GM12872 (cell line): ENCODE measurements at regions not wholly inside any gene's neighbourhood (a gene's known extent, or its start where the extent isn't known, plus 50 kb on each side); places are given as distances from the start of the nearest gene placed in this dataset.

Experiments used
- CTCF ChIP-seq: IDR thresholded peaks from 3 replicates; pipeline ENCODE4 v1.5.1; 2011; ENCODE audit warnings: low read depth, mild to moderate bottlenecking, low read length, moderate library complexity; ENCODE audit not compliant: insufficient read depth

DNA sequence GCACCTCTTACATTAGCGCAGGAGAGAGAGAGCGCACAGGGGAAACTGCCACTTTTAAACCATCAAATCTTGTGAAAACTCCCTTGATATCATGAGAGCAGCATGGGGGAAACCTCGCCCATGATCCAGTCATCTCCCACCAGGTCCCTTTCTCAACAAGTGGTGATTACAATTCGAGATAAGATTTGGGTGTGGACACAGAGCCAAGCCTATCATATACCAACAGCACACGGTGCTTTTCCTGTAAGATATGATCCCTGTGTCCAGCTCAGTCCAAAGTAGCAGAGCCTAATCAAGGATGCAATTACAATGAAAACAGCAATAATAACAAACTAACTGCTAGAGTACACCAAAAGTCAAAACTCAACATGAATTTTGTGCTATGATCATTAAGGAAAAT lies 148.7 kb upstream of the TCF21 start:
- TF ChIP-seq CTCF, result no peak

DNA sequence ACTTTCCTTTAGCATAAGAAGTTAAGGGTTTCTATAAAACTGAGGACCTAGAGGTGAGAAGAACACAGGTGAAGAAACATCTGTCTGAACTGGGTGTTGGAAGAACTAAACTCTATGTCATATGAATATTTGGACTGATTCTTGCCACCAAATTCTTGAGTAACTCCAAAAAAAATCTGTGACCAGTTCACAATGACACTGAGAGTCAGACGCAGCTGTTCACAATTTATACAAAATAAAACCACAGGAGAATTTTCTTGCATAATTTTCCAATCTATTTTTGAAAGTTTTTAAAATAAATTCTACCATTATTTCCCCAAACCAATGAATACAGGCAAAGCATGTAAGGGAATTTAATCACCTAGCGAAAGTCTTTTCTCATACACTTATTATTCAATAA lies 148.1 kb upstream of the TCF21 start:
- TF ChIP-seq CTCF, result no peak

DNA sequence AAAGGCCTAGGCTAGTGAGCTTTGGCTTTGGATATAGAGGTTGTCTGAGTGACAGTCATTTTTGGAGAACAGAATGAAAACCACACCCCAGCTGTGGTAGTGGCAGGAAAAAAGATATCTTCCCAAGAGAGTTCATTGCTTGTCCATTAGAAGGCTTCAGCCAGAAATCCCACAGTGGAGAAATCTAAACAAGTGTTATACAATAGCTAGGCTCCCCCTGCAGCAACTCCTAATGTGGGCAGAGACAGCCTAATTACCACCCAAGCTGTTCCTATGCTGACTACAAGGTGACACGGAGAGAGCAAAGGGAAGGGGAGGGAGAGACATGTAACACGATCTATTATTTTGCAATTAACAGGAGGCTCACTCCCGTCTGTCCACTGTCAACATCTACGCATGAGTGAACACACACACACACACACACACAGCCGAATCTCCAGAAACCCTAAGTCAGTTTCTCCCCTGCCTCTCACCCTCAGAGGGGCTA lies 147.5 kb upstream of the TCF21 start:
- no peak for TF ChIP-seq CTCF

DNA sequence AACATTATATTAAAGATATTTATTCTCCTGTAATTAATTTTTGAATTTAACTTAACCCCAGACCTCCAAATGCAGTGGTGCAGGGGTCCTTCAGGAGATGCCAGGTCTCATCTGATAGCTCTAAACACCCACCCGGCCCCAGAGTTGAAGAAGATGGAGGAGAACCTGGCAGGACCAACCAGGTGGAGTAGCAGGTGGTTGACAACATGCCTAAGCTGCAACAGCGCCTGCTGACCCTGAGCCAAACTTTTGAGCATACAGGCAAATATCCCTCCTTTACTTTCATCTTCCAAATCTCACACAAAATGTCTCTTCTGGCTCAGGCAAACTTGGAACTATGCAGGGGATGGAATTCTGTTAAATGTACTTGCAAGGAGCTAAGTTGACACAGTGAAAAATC lies 145.3 kb upstream of the TCF21 start:
- no peak for TF ChIP-seq CTCF

DNA sequence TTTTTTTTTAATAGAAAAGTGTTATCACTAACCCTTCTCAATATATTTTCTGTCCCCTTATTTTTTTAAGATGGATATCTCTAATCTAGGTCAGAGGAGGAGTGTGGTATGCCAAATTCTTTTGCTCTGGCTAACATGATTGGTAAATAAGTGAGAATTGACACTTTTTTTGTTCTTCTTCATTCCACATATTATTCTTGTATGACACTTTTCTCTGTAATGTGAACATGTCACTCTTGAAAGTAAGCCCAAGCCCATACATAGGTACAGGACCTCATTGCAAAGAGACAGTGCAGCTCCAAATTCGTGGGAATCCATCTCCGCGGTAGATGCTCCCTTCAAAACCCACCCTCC lies 142.5 kb upstream of the TCF21 start:
- TF ChIP-seq CTCF, result no peak

GRCh38 chr6:133748628-133749027 lies 140.3 kb upstream of the TCF21 start:
- TF ChIP-seq CTCF, result no peak

GRCh38 chr6:133749427-133749826 lies 139.5 kb upstream of the TCF21 start:
- TF ChIP-seq CTCF, result no peak

GRCh38 chr6:133752129-133752528 lies 136.8 kb upstream of the TCF21 start:
- TF ChIP-seq CTCF, result no peak
